Glutamatergic neuron (in vitro differentiated cells): ENCODE measurements at regions not wholly inside any gene's neighbourhood (a gene's known extent, or its start where the extent isn't known, plus 50 kb on each side); places are given as distances from the start of the nearest gene placed in this dataset.

ENCODE experiments used
- DNase-seq: peaks from one replicate; pipeline ENCODE4 v3.0.0; 2022
- H3K27ac Mint-ChIP-seq: one replicate; pipeline ENCODE4 v1.8.0; 2020; ENCODE audit warnings: mild to moderate bottlenecking, mixed read lengths, inconsistent platforms; ENCODE audit not compliant: unreplicated experiment
- H3K27me3 Mint-ChIP-seq: one replicate; pipeline ENCODE4 v1.8.0; 2020; ENCODE audit warnings: mild to moderate bottlenecking, moderate library complexity, mixed read lengths, inconsistent platforms; ENCODE audit not compliant: unreplicated experiment
- H3K36me3 Mint-ChIP-seq: one replicate; pipeline ENCODE4 v1.8.0; 2020; ENCODE audit warnings: mild to moderate bottlenecking, mixed read lengths, inconsistent platforms; ENCODE audit not compliant: unreplicated experiment
- H3K4me1 Mint-ChIP-seq: one replicate; pipeline ENCODE4 v1.8.0; 2020; ENCODE audit warnings: mild to moderate bottlenecking, low read depth, mixed read lengths, inconsistent platforms; ENCODE audit not compliant: unreplicated experiment
- H3K4me3 Mint-ChIP-seq: one replicate; pipeline ENCODE4 v1.8.0; 2020; ENCODE audit warnings: mild to moderate bottlenecking, mixed read lengths, inconsistent platforms; ENCODE audit not compliant: unreplicated experiment
- H3K9me3 Mint-ChIP-seq: one replicate; pipeline ENCODE4 v1.8.0; 2020; ENCODE audit warnings: mild to moderate bottlenecking, moderate library complexity, mixed read lengths, inconsistent platforms; ENCODE audit not compliant: unreplicated experiment
- TF ChIP-seq, protein P1 (sequence below): fragments of 200-600 bp; sonication (generic); IDR thresholded peaks from one replicate; pipeline ENCODE4 v1.5.0; 2021; ENCODE audit not compliant: partially characterized antibody, unreplicated experiment

DNA sequence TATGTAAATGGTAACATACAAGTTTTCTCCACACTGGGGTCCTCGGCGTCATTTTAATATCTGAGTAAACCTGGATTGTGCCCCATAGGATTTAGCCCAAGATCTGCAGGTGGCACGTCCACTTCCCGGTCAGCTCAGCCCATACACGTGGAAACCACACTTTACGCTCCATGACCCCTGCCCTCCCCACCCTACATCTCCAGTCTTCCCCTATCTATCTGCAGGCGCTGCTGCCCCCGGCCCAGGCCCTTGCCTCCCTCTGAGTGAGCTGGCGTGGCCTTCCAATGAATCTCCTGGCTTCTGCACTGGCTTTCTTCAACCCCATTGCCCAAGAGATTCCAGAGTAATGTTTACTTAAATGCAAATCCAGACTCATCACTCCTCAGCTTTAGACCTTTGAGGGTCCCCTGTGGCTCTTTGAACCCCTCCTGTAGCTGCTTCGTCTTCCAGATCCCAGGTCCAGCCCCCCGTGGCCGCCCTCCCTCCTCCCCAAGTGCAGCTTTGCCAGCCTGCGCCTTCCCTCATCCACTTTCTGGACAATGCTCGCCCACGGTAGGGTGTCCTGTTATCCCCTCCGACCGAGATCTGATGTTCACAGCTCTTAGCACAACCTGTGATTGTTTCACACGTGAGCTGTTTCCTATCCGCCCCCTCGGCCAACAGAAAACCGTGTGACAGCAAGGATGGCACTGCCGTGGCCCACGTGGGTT, 421.4 kb upstream of the SALL3 start:
- Mint-ChIP-seq H3K36me3 (peaks cover 5% of the 10 kb centered on the region), H3K4me3 (no peak overlapping the region), H3K27me3 (peaks cover 5% of the 10 kb centered on the region), H3K9me3 (peaks cover 6% of the 10 kb centered on the region), H3K27ac (no peak overlapping the region), H3K4me1 (peaks cover 7% of the 10 kb centered on the region)
- TF ChIP-seq, protein P1, sequence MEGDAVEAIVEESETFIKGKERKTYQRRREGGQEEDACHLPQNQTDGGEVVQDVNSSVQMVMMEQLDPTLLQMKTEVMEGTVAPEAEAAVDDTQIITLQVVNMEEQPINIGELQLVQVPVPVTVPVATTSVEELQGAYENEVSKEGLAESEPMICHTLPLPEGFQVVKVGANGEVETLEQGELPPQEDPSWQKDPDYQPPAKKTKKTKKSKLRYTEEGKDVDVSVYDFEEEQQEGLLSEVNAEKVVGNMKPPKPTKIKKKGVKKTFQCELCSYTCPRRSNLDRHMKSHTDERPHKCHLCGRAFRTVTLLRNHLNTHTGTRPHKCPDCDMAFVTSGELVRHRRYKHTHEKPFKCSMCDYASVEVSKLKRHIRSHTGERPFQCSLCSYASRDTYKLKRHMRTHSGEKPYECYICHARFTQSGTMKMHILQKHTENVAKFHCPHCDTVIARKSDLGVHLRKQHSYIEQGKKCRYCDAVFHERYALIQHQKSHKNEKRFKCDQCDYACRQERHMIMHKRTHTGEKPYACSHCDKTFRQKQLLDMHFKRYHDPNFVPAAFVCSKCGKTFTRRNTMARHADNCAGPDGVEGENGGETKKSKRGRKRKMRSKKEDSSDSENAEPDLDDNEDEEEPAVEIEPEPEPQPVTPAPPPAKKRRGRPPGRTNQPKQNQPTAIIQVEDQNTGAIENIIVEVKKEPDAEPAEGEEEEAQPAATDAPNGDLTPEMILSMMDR: no peak
- no peak for DNase-seq

DNA sequence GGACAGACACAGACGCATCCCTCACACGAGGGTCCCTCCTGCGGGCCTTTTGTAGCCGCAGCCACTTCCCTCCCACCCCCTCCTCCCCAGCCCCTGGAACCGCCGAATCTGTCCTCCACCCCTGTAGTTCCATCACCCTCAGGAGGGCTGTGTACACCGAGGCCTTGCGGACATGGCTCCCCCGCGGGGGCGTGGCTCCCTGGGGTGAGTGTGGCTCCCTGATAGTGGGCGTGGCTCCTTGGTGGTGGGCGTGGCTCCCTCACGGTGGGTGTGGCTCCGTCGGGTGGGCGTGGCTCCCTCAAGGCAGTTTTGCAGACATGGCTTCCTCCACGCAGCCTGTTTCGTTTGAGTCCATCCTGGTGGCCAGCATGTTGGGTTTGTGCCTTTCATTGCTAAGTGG, 420.7 kb upstream of the SALL3 start:
- DNase-seq: no peak
- Mint-ChIP-seq H3K27me3 (peaks cover 5% of the 10 kb centered on the region), H3K27ac (no peak overlapping the region), H3K36me3 (peaks cover 5% of the 10 kb centered on the region), H3K9me3 (peaks cover 6% of the 10 kb centered on the region), H3K4me1 (peaks cover 7% of the 10 kb centered on the region), H3K4me3 (no peak overlapping the region)
- TF ChIP-seq, protein P1: no peak

DNA sequence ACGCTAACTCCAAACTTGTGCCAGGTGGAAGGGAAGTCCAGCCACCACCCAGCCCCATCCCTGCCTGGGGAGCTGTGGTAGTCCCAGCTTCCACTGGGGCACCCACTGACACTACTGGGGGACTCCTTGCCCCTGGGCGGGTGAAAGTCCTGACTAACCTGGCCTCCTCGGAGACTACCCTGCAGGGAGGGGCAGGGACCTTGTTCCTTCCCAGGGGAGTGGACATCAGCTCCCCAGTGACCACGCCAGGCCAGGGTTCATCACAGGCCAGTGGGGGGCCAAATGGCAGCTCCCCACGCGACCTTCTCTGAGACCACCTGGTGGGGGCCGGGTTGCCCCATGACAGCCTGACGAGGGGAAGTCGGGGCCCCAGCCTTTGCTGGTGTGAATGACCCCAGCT, 420.0 kb upstream of the SALL3 start:
- DNase-seq: no peak
- H3K4me1 Mint-ChIP-seq: peaks cover 7% of the 10 kb centered on the region
- H3K27ac Mint-ChIP-seq: no peak overlapping the region
- peaks cover 5% of the 10 kb centered on the region for H3K36me3 Mint-ChIP-seq
- H3K4me3 Mint-ChIP-seq: no peak overlapping the region
- H3K27me3 Mint-ChIP-seq: peaks cover 5% of the 10 kb centered on the region
- TF ChIP-seq, protein P1: no peak
- H3K9me3 Mint-ChIP-seq: peaks cover 6% of the 10 kb centered on the region

DNA sequence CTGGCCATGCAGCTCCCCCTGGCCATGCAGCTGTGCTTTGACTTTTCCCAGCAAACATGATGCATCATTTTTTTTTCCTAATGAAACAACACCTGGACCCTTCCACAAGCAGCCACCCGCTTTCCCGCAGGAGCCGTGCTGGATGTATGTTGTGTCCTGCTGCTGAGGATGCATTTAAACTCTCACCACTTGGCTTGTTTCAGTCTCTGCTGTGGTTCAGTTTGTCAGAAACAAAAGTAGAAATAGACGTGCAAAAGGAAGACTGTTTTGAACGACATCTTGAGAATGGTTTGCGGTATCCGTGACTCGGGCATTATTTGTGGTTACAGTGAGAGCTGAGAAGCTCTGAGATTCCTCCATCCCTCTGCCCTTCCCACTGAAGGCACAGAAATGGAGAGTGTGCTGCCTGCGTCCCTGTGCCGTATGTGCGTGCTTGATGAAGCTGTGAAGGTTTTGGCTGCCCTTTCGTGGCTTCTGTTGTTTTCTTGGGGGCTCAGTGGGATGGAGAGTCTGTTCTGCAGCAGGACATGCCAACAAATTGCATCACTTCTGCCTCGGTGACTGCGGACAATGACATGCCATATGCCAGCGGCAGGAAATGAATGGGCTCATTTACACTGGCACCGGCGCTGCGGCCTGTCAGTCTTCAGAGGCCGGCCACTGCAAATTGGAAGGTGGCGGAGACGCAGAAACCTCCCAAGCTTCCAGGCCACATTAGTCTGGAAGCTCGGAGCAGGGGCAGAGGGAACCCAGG, 417.7 kb upstream of the SALL3 start:
- Mint-ChIP-seq H3K9me3 (peaks cover 4% of the 10 kb centered on the region), H3K4me3 (no peak overlapping the region), H3K27ac (no peak overlapping the region), H3K4me1 (peaks cover 7% of the 10 kb centered on the region), H3K36me3 (no peaks in the 10 kb centered on the region), H3K27me3 (peaks cover 5% of the 10 kb centered on the region)
- DNase-seq: no peak
- TF ChIP-seq, protein P1: no peak

DNA sequence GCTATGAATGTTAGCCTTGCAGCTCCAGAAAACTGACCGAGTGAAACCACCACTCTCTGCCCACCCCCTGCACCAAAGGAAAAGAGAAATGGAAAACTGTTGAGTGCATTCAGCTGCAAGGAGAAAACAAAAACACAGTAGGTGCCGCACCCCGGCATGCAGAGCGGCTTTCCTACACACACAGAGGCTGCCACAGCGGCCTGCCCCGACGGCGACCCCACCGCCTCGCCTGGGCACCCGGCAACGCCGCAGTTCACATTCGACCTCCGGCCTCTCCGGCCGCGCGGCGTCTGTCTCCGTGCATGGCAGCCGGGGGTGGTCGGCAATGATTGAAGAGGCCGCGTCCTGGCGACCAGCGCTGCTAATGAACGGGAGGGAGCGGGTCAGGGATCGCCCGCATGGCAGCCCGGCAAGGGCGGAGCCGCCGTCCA, 417.1 kb upstream of the SALL3 start:
- peaks cover 7% of the 10 kb centered on the region for H3K4me1 Mint-ChIP-seq
- peaks cover 4% of the 10 kb centered on the region for H3K9me3 Mint-ChIP-seq
- no peak overlapping the region for H3K27ac Mint-ChIP-seq
- TF ChIP-seq, protein P1: no peak
- H3K27me3 Mint-ChIP-seq: peaks cover 5% of the 10 kb centered on the region
- no peaks in the 10 kb centered on the region for H3K36me3 Mint-ChIP-seq
- no peak for DNase-seq
- no peak overlapping the region for H3K4me3 Mint-ChIP-seq
